B cell (primary cell): ENCODE measurements at regions not wholly inside any gene's neighbourhood (a gene's known extent, or its start where the extent isn't known, plus 50 kb on each side); places are given as distances from the start of the nearest gene placed in this dataset.

Experiments used
- ATAC-seq: fragments of 200-7000 bp; cut with Tn5 transposase; one replicate; pipeline ENCODE4 v1.10.0; 2021; ENCODE audit warnings: low read depth, mild to moderate bottlenecking, moderate number of reproducible peaks, moderate library complexity
- CTCF ChIA-PET: fragments of 350-600 bp; sonication (Branson Sonifier 250); formaldehyde crosslinking; loops from one replicate; lab custom pipeline; 2021; ENCODE audit warnings: antibody characterized with exemption, inconsistent platforms; lab: Charles Lee
- POLR2A ChIA-PET: fragments of 350-600 bp; sonication (Branson Sonifier 250); formaldehyde crosslinking; loops from one replicate; lab custom pipeline; 2021; ENCODE audit warnings: antibody characterized with exemption; lab: Charles Lee
- DNase-seq: peaks from one replicate; pipeline ENCODE4 v3.0.0; 2013
- H2AFZ ChIP-seq: 2 replicates; pipeline ENCODE4 v1.6.1; 2012; ENCODE audit warnings: mild to moderate bottlenecking, low read depth, low read length; ENCODE audit not compliant: insufficient read depth, poor library complexity, severe bottlenecking
- H3K27ac ChIP-seq, 2 donors: 1 replicate in 1 of 2; 2 replicates in 1 of 2; pipeline ENCODE4 v1.5.1; 2012 to 2013; ENCODE audit warnings: low read length in 2 of 2, mild to moderate bottlenecking in 2 of 2, moderate library complexity in 1 of 2
- H3K27me3 ChIP-seq, 4 experiments: fragments of 200-600 bp in 1 of 4; sonication (generic) in 1 of 4; replicated peaks in 1 of 4; 1 replicate in 2 of 4; 2 replicates in 2 of 4; pipeline versions ENCODE4 v1.6.1 to v1.7.0; 2013 to 2016; ENCODE audit warnings: low read length in 3 of 4, mild to moderate bottlenecking in 2 of 4, mixed read lengths in 1 of 4, moderate library complexity in 1 of 4; ENCODE audit not compliant: insufficient read depth in 4 of 4, control insufficient read depth in 3 of 4; ENCODE audit errors: control extremely low read depth in 1 of 4
- H3K36me3 ChIP-seq, 2 experiments: replicated peaks in 1 of 2; 1 replicate in 1 of 2; 2 replicates in 1 of 2; pipeline versions ENCODE4 v1.6.1 to v1.7.1; 2013; ENCODE audit warnings: low read length in 1 of 2; ENCODE audit not compliant: insufficient read depth in 2 of 2, control insufficient read depth in 1 of 2; ENCODE audit errors: control extremely low read depth in 1 of 2, extremely low read depth in 1 of 2
- H3K4me1 ChIP-seq, 2 donors: fragments of 200-600 bp in 1 of 2; sonication (generic) in 1 of 2; 1 replicate in 1 of 2; 2 replicates in 1 of 2; pipeline versions ENCODE4 v1.5.1 to v1.6.1; 2013 to 2017; ENCODE audit warnings: low read length in 2 of 2; ENCODE audit not compliant: control insufficient read depth in 2 of 2, insufficient read depth in 2 of 2
- H3K4me2 ChIP-seq: replicated peaks from 2 replicates; pipeline ENCODE3; 2012; ENCODE audit warnings: mild to moderate bottlenecking, low read depth, low read length; ENCODE audit not compliant: poor library complexity, severe bottlenecking
- H3K4me3 ChIP-seq, 5 experiments: fragments of 200-600 bp in 1 of 5; sonication (generic) in 1 of 5; 1 replicate in 3 of 5; 2 replicates in 2 of 5; pipeline versions ENCODE4 v1.5.1 to v1.7.0; 2011 to 2016; ENCODE audit warnings: low read length in 4 of 5, mild to moderate bottlenecking in 4 of 5, low read depth in 2 of 5, control low read depth in 1 of 5, moderate library complexity in 1 of 5; ENCODE audit not compliant: insufficient read depth in 1 of 5; ENCODE audit errors: control extremely low read depth in 1 of 5, extremely low read depth in 1 of 5
- H3K79me2 ChIP-seq: fragments of 200-600 bp; sonication (generic); one replicate; pipeline ENCODE4 v1.6.0; 2016; ENCODE audit warnings: low read length; ENCODE audit not compliant: control insufficient read depth, insufficient read depth
- H3K9ac ChIP-seq: fragments of 200-600 bp; sonication (generic); 2 replicates; pipeline ENCODE4 v1.6.1; 2017; ENCODE audit warnings: mild to moderate bottlenecking, low read length, moderate library complexity
- H3K9me3 ChIP-seq, 3 donors: one replicate each; pipeline versions ENCODE4 v1.6.1 to v1.7.1; 2013; ENCODE audit warnings: low read length in 2 of 3; ENCODE audit not compliant: control insufficient read depth in 2 of 3, insufficient read depth in 1 of 3; ENCODE audit errors: control extremely low read depth in 1 of 3
- H4K20me1 ChIP-seq: 2 replicates; pipeline ENCODE4 v1.6.0; 2012; ENCODE audit warnings: mild to moderate bottlenecking, low read length; ENCODE audit not compliant: insufficient read depth, control insufficient read depth, poor library complexity, severe bottlenecking
- H3K27ac Mint-ChIP-seq: one replicate; pipeline ENCODE4 v1.8.0; 2021; ENCODE audit warnings: mixed read lengths
- H3K27me3 Mint-ChIP-seq: one replicate; pipeline ENCODE4 v1.8.0; 2021; ENCODE audit warnings: mixed read lengths
- H3K4me1 Mint-ChIP-seq: one replicate; pipeline ENCODE4 v1.8.0; 2021; ENCODE audit warnings: mixed read lengths
- H3K4me3 Mint-ChIP-seq: one replicate; pipeline ENCODE4 v1.8.0; 2021; ENCODE audit warnings: mixed read lengths
- H3K9me3 Mint-ChIP-seq: one replicate; pipeline ENCODE4 v1.8.0; 2022; ENCODE audit warnings: mixed read lengths; ENCODE audit not compliant: insufficient read depth
- EZH2 ChIP-seq: IDR thresholded peaks from 2 replicates; pipeline ENCODE4 v1.6.1; 2012; ENCODE audit warnings: borderline replicate concordance, low read depth, mild to moderate bottlenecking, moderate library complexity, low read length; ENCODE audit not compliant: insufficient read depth, poor library complexity, severe bottlenecking
- whole genome bisulfite sequencing: methylation state at CpG from one replicate; pipeline ENCODE4 v1.1.5; 2013; ENCODE audit warnings: missing lambda C conversion rate; ENCODE audit not compliant: insufficient coverage; 5-methylcytosine and 5-hydroxymethylcytosine counted together
- intact Hi-C: fragments of 100-400 bp; cut with micrococcal nuclease; formaldehyde crosslinking; loops from one replicate; pipeline ENCODE4 v1.10.0; 2022
- TF ChIP-seq, protein P1 (sequence below): fragments of 200-600 bp; IDR thresholded peaks from one replicate; pipeline ENCODE4 v1.8.0; 2022; ENCODE audit warnings: antibody characterized with exemption, mild to moderate bottlenecking

DNA sequence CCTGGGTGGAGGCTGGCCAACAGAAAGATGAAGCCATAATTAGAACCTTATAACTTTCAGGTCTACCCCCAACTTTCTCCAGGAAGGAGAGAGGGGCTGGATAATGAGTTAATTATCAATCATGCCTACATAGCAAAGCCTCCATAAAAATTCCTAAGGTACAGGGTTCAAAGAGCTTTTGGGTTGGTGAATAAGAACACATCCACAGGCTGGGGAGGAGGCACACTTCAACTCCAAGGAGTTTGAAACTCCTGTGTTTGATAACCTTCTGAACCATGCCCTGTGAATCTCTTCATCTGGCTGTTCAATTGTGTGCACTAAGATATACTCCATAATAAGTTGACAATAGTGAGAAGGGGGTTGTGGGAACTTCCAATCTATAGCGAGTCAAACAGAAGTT, 552.3 kb downstream of the TDRD15 start:
- Histone ChIP-seq H3K9ac (no peak overlapping the region), H4K20me1 (no peaks in the 10 kb centered on the region), H2AFZ (no peak overlapping the region), H3K79me2 (no peaks in the 10 kb centered on the region), H3K36me3 (no peaks in the 10 kb centered on the region), H3K27ac (no peak overlapping the region), H3K9me3 (no peaks in the 10 kb centered on the region), H3K4me3 (no peak overlapping the region), H3K4me1 (no peaks in the 10 kb centered on the region), H3K4me2 (no peak overlapping the region), H3K27me3 (no peaks in the 10 kb centered on the region)
- intact Hi-C loops = no loop called here
- ChIA-PET POLR2A (no interaction called here), CTCF (no interaction called here)
- no peak overlapping the region for H3K27ac Mint-ChIP-seq
- H3K4me1 Mint-ChIP-seq = no peaks in the 10 kb centered on the region
- WGBS = no CpG with 5 or more reads among the region's 1 CpG
- H3K4me3 Mint-ChIP-seq = no peak overlapping the region
- no peak for TF ChIP-seq EZH2
- TF ChIP-seq, protein P1, sequence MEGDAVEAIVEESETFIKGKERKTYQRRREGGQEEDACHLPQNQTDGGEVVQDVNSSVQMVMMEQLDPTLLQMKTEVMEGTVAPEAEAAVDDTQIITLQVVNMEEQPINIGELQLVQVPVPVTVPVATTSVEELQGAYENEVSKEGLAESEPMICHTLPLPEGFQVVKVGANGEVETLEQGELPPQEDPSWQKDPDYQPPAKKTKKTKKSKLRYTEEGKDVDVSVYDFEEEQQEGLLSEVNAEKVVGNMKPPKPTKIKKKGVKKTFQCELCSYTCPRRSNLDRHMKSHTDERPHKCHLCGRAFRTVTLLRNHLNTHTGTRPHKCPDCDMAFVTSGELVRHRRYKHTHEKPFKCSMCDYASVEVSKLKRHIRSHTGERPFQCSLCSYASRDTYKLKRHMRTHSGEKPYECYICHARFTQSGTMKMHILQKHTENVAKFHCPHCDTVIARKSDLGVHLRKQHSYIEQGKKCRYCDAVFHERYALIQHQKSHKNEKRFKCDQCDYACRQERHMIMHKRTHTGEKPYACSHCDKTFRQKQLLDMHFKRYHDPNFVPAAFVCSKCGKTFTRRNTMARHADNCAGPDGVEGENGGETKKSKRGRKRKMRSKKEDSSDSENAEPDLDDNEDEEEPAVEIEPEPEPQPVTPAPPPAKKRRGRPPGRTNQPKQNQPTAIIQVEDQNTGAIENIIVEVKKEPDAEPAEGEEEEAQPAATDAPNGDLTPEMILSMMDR = no peak
- DNase-seq = no peak
- H3K9me3 Mint-ChIP-seq = peaks cover 4% of the 10 kb centered on the region
- ATAC-seq = no peak
- no peaks in the 10 kb centered on the region for H3K27me3 Mint-ChIP-seq

DNA sequence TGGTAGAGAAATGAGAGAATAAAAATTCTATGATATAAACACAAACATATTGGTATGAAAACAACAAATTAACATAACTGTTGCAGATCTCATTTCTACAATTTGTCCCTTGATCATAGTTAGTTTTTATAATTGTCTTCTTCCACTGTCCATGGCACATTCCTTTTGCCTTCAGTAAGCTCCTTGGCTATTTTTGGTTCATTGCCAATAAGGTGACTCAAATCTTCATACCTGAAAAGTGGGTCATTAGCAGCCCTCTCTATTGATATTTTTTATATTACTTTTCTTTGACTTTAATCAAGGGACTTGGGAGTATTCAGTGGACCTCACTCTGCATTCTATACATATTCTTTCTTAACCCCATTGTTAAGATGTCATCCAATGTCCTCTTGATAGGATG, 552.9 kb downstream of the TDRD15 start:
- Histone ChIP-seq H3K36me3 (no peaks in the 10 kb centered on the region), H3K4me3 (no peak overlapping the region), H3K79me2 (no peaks in the 10 kb centered on the region), H3K27ac (no peak overlapping the region), H3K27me3 (no peaks in the 10 kb centered on the region), H2AFZ (no peak overlapping the region), H3K4me2 (no peak overlapping the region), H3K9ac (no peak overlapping the region), H3K9me3 (no peaks in the 10 kb centered on the region), H4K20me1 (no peaks in the 10 kb centered on the region), H3K4me1 (no peaks in the 10 kb centered on the region)
- no peaks in the 10 kb centered on the region for H3K27me3 Mint-ChIP-seq
- peaks cover 4% of the 10 kb centered on the region for H3K9me3 Mint-ChIP-seq
- H3K4me3 Mint-ChIP-seq = no peak overlapping the region
- ChIA-PET CTCF (no interaction called here), POLR2A (no interaction called here)
- no peak for TF ChIP-seq EZH2
- TF ChIP-seq, protein P1 = no peak
- no peak for DNase-seq
- H3K4me1 Mint-ChIP-seq = no peaks in the 10 kb centered on the region
- no peak for ATAC-seq
- intact Hi-C loops = no loop called here
- H3K27ac Mint-ChIP-seq = no peak overlapping the region
